ACC112 (cell line): ENCODE measurements at regions not wholly inside any gene's neighbourhood (a gene's known extent, or its start where the extent isn't known, plus 50 kb on each side); places are given as distances from the start of the nearest gene placed in this dataset.

Source experiments
- H2AFZ ChIP-seq: fragments of 200-600 bp; sonication (generic); one replicate; pipeline ENCODE4 v1.6.0; 2017; ENCODE audit warnings: antibody characterized with exemption, low read length; ENCODE audit not compliant: unreplicated experiment
- H3K27ac ChIP-seq: fragments of 200-600 bp; sonication (generic); 2 replicates; pipeline ENCODE4 v1.5.1; 2014; ENCODE audit warnings: low read depth, mild to moderate bottlenecking, antibody characterized with exemption, low read length, moderate library complexity
- H3K27me3 ChIP-seq: fragments of 200-600 bp; sonication (generic); 2 replicates; pipeline ENCODE4 v1.6.1; 2014; ENCODE audit warnings: mild to moderate bottlenecking, antibody characterized with exemption, low read length, moderate library complexity, mixed read lengths; ENCODE audit not compliant: insufficient read depth
- H3K36me3 ChIP-seq: fragments of 200-600 bp; sonication (generic); 2 replicates; pipeline ENCODE4 v1.6.1; 2016; ENCODE audit warnings: mild to moderate bottlenecking, antibody characterized with exemption, low read length, moderate library complexity, mixed read lengths; ENCODE audit not compliant: insufficient read depth
- H3K4me1 ChIP-seq: fragments of 200-600 bp; sonication (generic); one replicate; pipeline ENCODE4 v1.6.1; 2016; ENCODE audit warnings: low read length, mixed read lengths; ENCODE audit not compliant: insufficient read depth, unreplicated experiment, control insufficient read depth
- H3K4me3 ChIP-seq: fragments of 200-600 bp; sonication (generic); 2 replicates; pipeline ENCODE4 v1.5.1; 2014; ENCODE audit warnings: mild to moderate bottlenecking, low read depth, low read length
- H3K79me2 ChIP-seq: fragments of 200-600 bp; sonication (generic); one replicate; pipeline ENCODE4 v1.6.0; 2016; ENCODE audit warnings: low read length; ENCODE audit not compliant: control insufficient read depth, unreplicated experiment, insufficient read depth

GRCh38 chrX:45745479-45745878 lies 544.8 kb upstream of the DIPK2B start:
- Histone ChIP-seq H3K79me2 (peaks cover 25% of the 10 kb centered on the region), H3K4me3 (no peak overlapping the region), H3K36me3 (peaks cover 46% of the 10 kb centered on the region), H2AFZ (no peak overlapping the region), H3K27me3 (no peaks in the 10 kb centered on the region), H3K27ac (peak overlapping the region; percentile 52), H3K4me1 (peaks cover 34% of the 10 kb centered on the region)

GRCh38 chrX:45743906-45744625 lies 543.4 kb upstream of the DIPK2B start:
- Histone ChIP-seq H3K4me1 (peaks cover 21% of the 10 kb centered on the region), H3K4me3 (no peak overlapping the region), H3K79me2 (peaks cover 12% of the 10 kb centered on the region), H2AFZ (no peak overlapping the region), H3K27ac (peak overlapping the region; percentile 52), H3K27me3 (no peaks in the 10 kb centered on the region), H3K36me3 (peaks cover 39% of the 10 kb centered on the region)

- peaks cover 6% of the 10 kb centered on the region for H3K79me2 ChIP-seq
- H2AFZ ChIP-seq = no peak overlapping the region
- peak overlapping the region; percentile 52 for H3K27ac ChIP-seq
- H3K36me3 ChIP-seq = peaks cover 31% of the 10 kb centered on the region
- no peaks in the 10 kb centered on the region for H3K27me3 ChIP-seq
- H3K4me3 ChIP-seq = no peak overlapping the region
- peaks cover 13% of the 10 kb centered on the region for H3K4me1 ChIP-seq
Measured at GRCh38 chrX:45743081-45743533, 542.4 kb upstream of the DIPK2B start.

GRCh38 chrX:45740291-45740690 lies 539.6 kb upstream of the DIPK2B start:
- H3K4me3 ChIP-seq = no peak overlapping the region
- H3K79me2 ChIP-seq = no peaks in the 10 kb centered on the region
- peak overlapping the region; percentile 52; the same call in 1 of the 2 replicates for H3K27ac ChIP-seq
- peaks cover 8% of the 10 kb centered on the region for H3K4me1 ChIP-seq
- peaks cover 8% of the 10 kb centered on the region for H3K36me3 ChIP-seq
- H3K27me3 ChIP-seq = no peaks in the 10 kb centered on the region
- no peak overlapping the region for H2AFZ ChIP-seq

GRCh38 chrX:45735571-45735970 lies 534.9 kb upstream of the DIPK2B start:
- Histone ChIP-seq H2AFZ (no peak overlapping the region), H3K4me1 (no peaks in the 10 kb centered on the region), H3K27me3 (no peaks in the 10 kb centered on the region), H3K36me3 (no peaks in the 10 kb centered on the region), H3K27ac (no peak overlapping the region; the same call in 1 of the 2 replicates), H3K79me2 (no peaks in the 10 kb centered on the region), H3K4me3 (no peak overlapping the region)

- no peaks in the 10 kb centered on the region for H3K27me3 ChIP-seq
- no peaks in the 10 kb centered on the region for H3K36me3 ChIP-seq
- no peak overlapping the region for H2AFZ ChIP-seq
- H3K27ac ChIP-seq = no peak overlapping the region
- H3K4me3 ChIP-seq = no peak overlapping the region
- no peaks in the 10 kb centered on the region for H3K79me2 ChIP-seq
- H3K4me1 ChIP-seq = no peaks in the 10 kb centered on the region
Measured at GRCh38 chrX:45731448-45731847, 530.8 kb upstream of the DIPK2B start.

GRCh38 chrX:45727761-45728160 lies 527.1 kb upstream of the DIPK2B start:
- Histone ChIP-seq H3K27ac (no peak overlapping the region), H3K36me3 (no peaks in the 10 kb centered on the region), H3K27me3 (no peaks in the 10 kb centered on the region), H3K79me2 (no peaks in the 10 kb centered on the region), H3K4me1 (no peaks in the 10 kb centered on the region), H3K4me3 (no peak overlapping the region), H2AFZ (no peak overlapping the region)

- no peaks in the 10 kb centered on the region for H3K36me3 ChIP-seq
- H3K79me2 ChIP-seq = no peaks in the 10 kb centered on the region
- H3K4me1 ChIP-seq = peaks cover 4% of the 10 kb centered on the region
- no peak overlapping the region for H3K4me3 ChIP-seq
- no peak overlapping the region for H3K27ac ChIP-seq
- no peak overlapping the region for H2AFZ ChIP-seq
- H3K27me3 ChIP-seq = no peaks in the 10 kb centered on the region
Measured at GRCh38 chrX:45722471-45722870, 521.8 kb upstream of the DIPK2B start.

- Histone ChIP-seq H3K27me3 (no peaks in the 10 kb centered on the region), H3K36me3 (no peaks in the 10 kb centered on the region), H3K4me1 (peaks cover 17% of the 10 kb centered on the region), H3K4me3 (no peak overlapping the region), H3K79me2 (no peaks in the 10 kb centered on the region), H2AFZ (no peak overlapping the region), H3K27ac (no peak overlapping the region)
Measured at GRCh38 chrX:45719751-45720501, 519.2 kb upstream of the DIPK2B start.

- no peaks in the 10 kb centered on the region for H3K79me2 ChIP-seq
- H3K4me3 ChIP-seq = no peak overlapping the region
- H3K4me1 ChIP-seq = peaks cover 24% of the 10 kb centered on the region
- no peaks in the 10 kb centered on the region for H3K27me3 ChIP-seq
- no peak overlapping the region for H3K27ac ChIP-seq
- H3K36me3 ChIP-seq = no peaks in the 10 kb centered on the region
- no peak overlapping the region for H2AFZ ChIP-seq
Measured at GRCh38 chrX:45718676-45719075, 518.0 kb upstream of the DIPK2B start.

GRCh38 chrX:45716750-45717149 lies 516.1 kb upstream of the DIPK2B start:
- Histone ChIP-seq H2AFZ (no peak overlapping the region), H3K27ac (peak overlapping the region; percentile 73; the same call in 1 of the 2 replicates), H3K4me3 (no peak overlapping the region), H3K27me3 (no peaks in the 10 kb centered on the region), H3K79me2 (no peaks in the 10 kb centered on the region), H3K4me1 (peaks cover 37% of the 10 kb centered on the region), H3K36me3 (no peaks in the 10 kb centered on the region)
